Psoas muscle (tissue), 7 donors: ENCODE measurements at regions not wholly inside any gene's neighbourhood (a gene's known extent, or its start where the extent isn't known, plus 50 kb on each side); places are given as distances from the start of the nearest gene placed in this dataset.
"Not testable (repeated sequence)": the region's sequence is repeated elsewhere in the genome, so short reads cannot be mapped to it uniquely, and the experiment has no call there.

Experiments used
- ATAC-seq, 4 donors: fragments of 200-7000 bp; cut with Tn5 transposase; one replicate each; pipeline ENCODE4 v1.9.1; 2020; ENCODE audit warnings: moderate library complexity in 3 of 4, mild to moderate bottlenecking in 2 of 4
- DNase-seq, 2 donors: peaks; one replicate each; pipeline ENCODE4 v3.0.0-alpha.2; 2020
- H3K27ac ChIP-seq: fragments of 200-600 bp; one replicate; pipeline ENCODE4 v1.8.0; 2022
- H3K27me3 ChIP-seq, 3 donors: fragments of 200-600 bp in 1 of 3; one replicate each; pipeline versions ENCODE4 v1.6.1 to v1.8.0; 2013 to 2022; ENCODE audit warnings: low read length in 2 of 3, mild to moderate bottlenecking in 2 of 3, moderate library complexity in 1 of 3; ENCODE audit not compliant: insufficient read depth in 3 of 3
- H3K36me3 ChIP-seq, 2 donors: fragments of 200-600 bp in 1 of 2; one replicate each; pipeline versions ENCODE4 v1.6.1 to v1.8.0; 2013 to 2022; ENCODE audit warnings: low read depth in 1 of 2, mild to moderate bottlenecking in 1 of 2, moderate library complexity in 1 of 2; ENCODE audit not compliant: insufficient read depth in 1 of 2
- H3K4me1 ChIP-seq: fragments of 200-600 bp; one replicate; pipeline ENCODE4 v1.8.0; 2022
- H3K4me3 ChIP-seq: fragments of 200-600 bp; one replicate; pipeline ENCODE4 v1.8.0; 2022; ENCODE audit warnings: mild to moderate bottlenecking
- H3K9me3 ChIP-seq: fragments of 200-600 bp; one replicate; pipeline ENCODE4 v1.8.0; 2022
- CTCF ChIP-seq: fragments of 200-600 bp; IDR thresholded peaks from one replicate; pipeline ENCODE4 v1.8.0; 2022; ENCODE audit warnings: antibody characterized with exemption
- WGBS, 3 donors: extraction: QIAGEN DNeasy Blood & Tissue Kit; methylation state at CpG; one replicate each; pipeline versions ENCODE4 v1.1.6 to v1.1.7; 2013; 5-methylcytosine and 5-hydroxymethylcytosine counted together
- intact Hi-C, 2 donors: fragments of 100-400 bp; cut with DNase I; formaldehyde crosslinking; loops; one replicate each; pipeline versions ENCODE4 v1.11.0 to v1.14.2; 2022
- donor health status: healthy with polysubstance abuse.
- donor health status: DM: no; HTN: no; CAD: no; lungs with moderate emphysema.
- donor health status: Bipolar disorder and iron deficiency.
- donor health status: healthy.
- donor health status: DM: yes; HTN: yes; CAD: no.
- donor health status: DM: no; HTN: no; CAD: no.
- donor health status: DM: yes; HTN: yes; CAD: no.

- no CpG with 5 or more reads among the region's 6 CpGs for WGBS, 3 donors
- H3K9me3 ChIP-seq, ATAC-seq, H3K27me3 ChIP-seq, H3K4me1 ChIP-seq, intact Hi-C loops, H3K27ac ChIP-seq, DNase-seq, H3K36me3 ChIP-seq, H3K4me3 ChIP-seq: not testable (repeated sequence)
Observed at GRCh38 chr1:146487555-146487954, 258.7 kb upstream of the NOTCH2NLA start.

DNA sequence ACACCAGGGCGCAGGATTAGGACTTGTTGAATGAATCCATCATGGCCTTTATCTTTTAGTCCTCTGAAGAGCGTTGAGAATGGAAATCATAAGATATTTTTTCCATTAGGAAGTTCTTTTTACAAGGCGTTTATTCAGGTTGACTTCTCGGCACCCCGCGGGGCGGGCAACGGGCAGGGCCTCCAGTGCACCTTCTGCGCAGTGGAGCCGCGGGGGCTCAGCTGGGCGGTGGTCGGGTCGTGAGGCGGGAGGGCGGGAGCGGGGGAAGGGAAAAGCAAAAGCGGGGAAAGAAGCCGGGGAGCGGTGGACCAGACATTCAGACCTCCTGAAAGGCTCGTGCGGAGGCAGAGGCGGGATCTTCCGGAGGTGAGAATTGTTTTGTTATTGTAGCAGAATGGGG, 258.3 kb upstream of the NOTCH2NLA start:
- DNase-seq, H3K4me1 ChIP-seq, intact Hi-C loops, H3K36me3 ChIP-seq, ATAC-seq, H3K27me3 ChIP-seq, H3K9me3 ChIP-seq, H3K27ac ChIP-seq: not testable (repeated sequence)
- peak overlapping the region; percentile 43 for H3K4me3 ChIP-seq
- 7 to 13% methylated on average over 1 to 17 of the region's 24 CpGs; no CpG with 5 or more reads in 1 of the 3 donors for whole genome bisulfite sequencing, 3 donors

DNA sequence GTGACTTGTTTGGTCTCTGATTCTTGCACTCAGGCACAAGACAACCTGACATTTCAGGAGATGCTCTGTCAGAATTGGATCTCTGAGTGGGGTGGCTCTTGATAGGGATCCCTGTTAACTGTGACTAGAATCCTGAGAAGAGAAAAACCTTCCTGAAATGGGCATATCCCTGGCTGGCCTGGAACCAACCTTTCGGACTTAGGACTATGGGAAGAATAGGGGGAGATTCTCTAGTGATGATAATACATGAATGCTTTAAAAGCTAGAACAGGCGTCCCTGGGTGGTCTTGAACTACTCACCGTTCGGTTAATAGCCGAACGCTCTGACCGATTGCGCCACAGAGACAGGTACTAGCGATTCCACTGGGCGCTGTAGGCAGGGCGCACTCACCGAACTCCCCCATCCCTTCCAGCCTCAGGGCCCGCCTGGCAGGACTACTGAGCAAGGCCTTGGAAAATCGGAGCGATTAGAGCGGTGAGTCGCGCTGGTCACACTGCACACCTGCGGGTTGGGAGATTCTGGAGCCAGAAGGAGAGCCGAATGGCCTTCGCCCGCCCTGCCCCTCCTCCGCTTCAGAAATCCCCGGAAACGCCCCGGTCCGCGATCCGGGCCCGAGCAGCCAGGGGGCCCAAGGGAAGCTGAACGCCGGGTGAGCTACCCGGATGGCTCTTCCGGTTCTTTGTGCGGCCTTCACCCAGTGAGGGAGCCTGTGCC, 257.6 kb upstream of the NOTCH2NLA start:
- H3K36me3 ChIP-seq, H3K4me1 ChIP-seq, H3K27ac ChIP-seq, intact Hi-C loops, H3K9me3 ChIP-seq, H3K27me3 ChIP-seq: not testable (repeated sequence)
- DNase-seq = peak; percentile 31 to 50
- peak overlapping the region; percentile 43 for H3K4me3 ChIP-seq
- ATAC-seq = peak in 2 of 4 donors; percentile 51 to 63
- WGBS, 3 donors = 4 to 7% (median 4%) methylated on average over 4 to 30 of the region's 35 CpGs

DNA sequence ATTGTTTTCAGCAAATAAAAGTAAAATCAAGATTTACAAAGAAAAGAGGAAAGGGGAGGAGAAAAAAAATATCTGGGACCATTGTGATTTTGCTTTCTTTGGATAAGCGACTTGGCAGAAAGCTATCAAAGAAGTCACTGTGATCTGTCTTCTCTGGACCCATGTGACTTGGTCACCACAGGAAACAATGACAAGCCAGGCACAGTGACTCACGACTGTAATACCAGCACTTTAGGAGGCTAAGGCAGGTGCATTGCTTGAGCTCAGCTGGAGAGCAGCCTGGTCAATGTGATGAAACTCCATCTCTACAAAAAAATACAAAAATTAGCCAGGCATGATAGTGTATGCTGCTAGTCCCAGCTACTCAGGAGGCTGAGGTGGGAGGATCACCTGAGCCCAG, 255.4 kb upstream of the NOTCH2NLA start:
- ATAC-seq, H3K4me3 ChIP-seq, intact Hi-C loops, H3K27me3 ChIP-seq, H3K9me3 ChIP-seq, H3K36me3 ChIP-seq, H3K27ac ChIP-seq, H3K4me1 ChIP-seq, DNase-seq: not testable (repeated sequence)
- 81 to 100% methylated on average over 1 of the region's 2 CpGs; no CpG with 5 or more reads in 1 of the 3 donors for WGBS, 3 donors

DNA sequence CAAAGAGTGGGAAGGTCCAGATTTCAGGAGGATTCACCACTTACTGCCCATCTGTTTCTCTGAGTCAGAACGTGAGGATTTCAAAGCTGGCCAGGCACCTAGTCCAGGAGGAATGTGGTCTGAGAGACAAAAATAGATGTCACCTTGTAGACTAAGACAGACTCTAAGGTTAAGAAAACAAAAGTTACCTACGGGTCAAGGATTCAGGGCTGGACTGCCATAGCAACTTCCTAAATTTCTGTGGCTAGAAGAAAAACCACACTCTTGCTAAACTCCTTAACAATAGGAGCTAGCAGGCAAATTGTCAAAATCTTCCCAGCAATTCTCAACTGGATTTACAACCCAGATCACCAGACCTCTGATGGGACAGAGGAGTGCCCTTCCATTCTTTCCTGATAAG, 250.4 kb upstream of the NOTCH2NLA start:
- H3K27ac ChIP-seq, intact Hi-C loops, H3K9me3 ChIP-seq, H3K27me3 ChIP-seq, DNase-seq, H3K36me3 ChIP-seq, H3K4me1 ChIP-seq, ATAC-seq, H3K4me3 ChIP-seq: not testable (repeated sequence)
- WGBS, 3 donors = 41 to 60% (median 57%) methylated on average over 1 of the region's 2 CpGs

GRCh38 chr1:146478125-146478720, 249.4 kb upstream of the NOTCH2NLA start:
- H3K27me3 ChIP-seq, H3K4me1 ChIP-seq, H3K27ac ChIP-seq, H3K36me3 ChIP-seq, intact Hi-C loops, H3K4me3 ChIP-seq, H3K9me3 ChIP-seq, ATAC-seq, DNase-seq: not testable (repeated sequence)
- 42 to 54% (median 52%) methylated on average over 11 to 12 of the region's 12 CpGs for WGBS, 3 donors
- peak; percentile 49 for TF ChIP-seq CTCF

- DNase-seq, H3K36me3 ChIP-seq, H3K9me3 ChIP-seq, intact Hi-C loops, H3K27me3 ChIP-seq, ATAC-seq, H3K4me1 ChIP-seq, H3K27ac ChIP-seq, H3K4me3 ChIP-seq: not testable (repeated sequence)
- WGBS, 3 donors = 79 to 81% (median 79%) methylated on average over 4 of the region's 4 CpGs
Observed at GRCh38 chr1:146475086-146475485, 246.3 kb upstream of the NOTCH2NLA start.

DNA sequence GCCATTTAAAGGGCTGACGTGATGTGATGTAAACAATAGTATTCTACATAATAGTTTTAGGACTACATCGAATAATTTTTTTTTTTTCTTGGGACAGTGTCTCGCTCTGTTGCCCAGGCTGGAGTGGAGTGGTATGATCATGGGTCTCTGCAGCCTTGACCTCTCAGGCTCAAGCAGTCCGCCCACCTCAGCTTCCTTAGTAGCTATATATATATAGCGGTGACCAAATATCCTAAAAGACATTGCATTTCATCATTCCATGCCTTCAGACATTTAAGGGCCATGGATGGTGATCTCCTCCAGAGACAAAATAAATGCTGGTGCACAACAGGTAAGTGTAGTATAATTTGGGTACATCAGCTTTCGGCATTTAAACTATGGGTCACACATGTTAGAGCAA, 245.4 kb upstream of the NOTCH2NLA start:
- intact Hi-C loops = not testable (repeated sequence)

DNA sequence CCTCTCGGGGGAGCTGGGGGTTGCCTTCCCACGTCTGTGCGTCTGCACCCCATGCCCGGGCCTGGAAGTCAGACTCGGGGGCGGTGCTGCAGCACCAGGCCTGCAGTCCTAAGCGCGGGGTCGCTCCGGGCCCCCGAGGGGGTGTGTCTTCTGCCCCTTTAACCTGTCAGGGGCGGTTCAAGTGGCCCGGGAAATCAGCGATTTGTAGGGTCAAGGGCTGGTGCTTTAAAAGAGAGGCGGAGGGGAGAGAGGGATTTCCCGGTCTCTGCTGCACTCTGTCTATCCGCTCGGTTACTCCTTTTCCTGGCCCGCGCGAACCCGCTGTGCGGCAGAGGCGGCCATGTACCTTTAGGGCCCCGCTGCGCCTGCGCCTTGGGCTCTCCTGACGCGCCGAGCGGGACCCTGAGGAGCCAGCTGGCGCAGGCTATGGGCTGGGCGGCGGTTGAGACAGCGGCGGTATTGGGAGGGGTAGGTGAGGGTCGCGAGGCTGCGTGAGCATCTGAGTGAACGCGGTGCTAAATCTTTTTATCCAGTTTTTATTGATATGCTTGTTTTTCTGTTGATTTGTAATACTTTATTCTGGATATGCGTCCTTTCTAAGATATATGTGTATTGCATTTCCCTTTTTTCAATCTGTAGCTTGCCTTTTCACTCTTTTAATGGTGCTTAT, 243.5 kb upstream of the NOTCH2NLA start:
- peak overlapping the region; percentile 46 for H3K27ac ChIP-seq
- H3K36me3 ChIP-seq, H3K27me3 ChIP-seq, H3K4me1 ChIP-seq, intact Hi-C loops, H3K9me3 ChIP-seq: not testable (repeated sequence)
- peak; percentile 79 to 86 for DNase-seq
- WGBS, 3 donors = 2% methylated on average over 31 to 42 of the region's 42 CpGs
- ATAC-seq = peak; percentile 81 to 96 (median 90)
- peak overlapping the region; percentile 67 for H3K4me3 ChIP-seq

More for the DNA sequence above, 245.4 kb upstream of the NOTCH2NLA start:
- H3K4me1 ChIP-seq, H3K9me3 ChIP-seq, H3K4me3 ChIP-seq, H3K27me3 ChIP-seq, DNase-seq, H3K36me3 ChIP-seq, H3K27ac ChIP-seq, ATAC-seq: not testable (repeated sequence)
- 89 to 95% (median 95%) methylated on average over 6 of the region's 6 CpGs for WGBS, 3 donors

GRCh38 chr1:146459939-146460338, 231.1 kb upstream of the NOTCH2NLA start:
- H3K9me3 ChIP-seq, H3K4me1 ChIP-seq, H3K27me3 ChIP-seq, H3K27ac ChIP-seq, H3K4me3 ChIP-seq, DNase-seq, H3K36me3 ChIP-seq, intact Hi-C loops, ATAC-seq: not testable (repeated sequence)
- WGBS, 3 donors = no CpG with 5 or more reads among the region's 2 CpGs
